CD4-positive, alpha-beta T cell treated with Interleukin-12 subunit alpha and Interleukin-12 subunit beta, for 1 hour (primary cell): ENCODE measurements at regions not wholly inside any gene's neighbourhood (a gene's known extent, or its start where the extent isn't known, plus 50 kb on each side); places are given as distances from the start of the nearest gene placed in this dataset.

ENCODE experiments used
- DNase-seq: peaks from one replicate; pipeline ENCODE4 v3.0.0-alpha.2; 2020

GRCh38 chr2:18123211-18123570, 244.7 kb downstream of the KCNS3 start:
- no peak for DNase-seq

- DNase-seq: no peak
These were observed 244.2 kb downstream of the KCNS3 start for GRCh38 chr2:18122544-18123210.

- no peak for DNase-seq
These were observed 241.4 kb downstream of the KCNS3 start for GRCh38 chr2:18119883-18120282.

- DNase-seq: no peak
These were observed 240.2 kb downstream of the KCNS3 start for GRCh38 chr2:18118703-18119102.

- no peak for DNase-seq
These were observed 239.1 kb downstream of the KCNS3 start for GRCh38 chr2:18117592-18117991.

- no peak for DNase-seq
These were observed 231.8 kb downstream of the KCNS3 start for GRCh38 chr2:18110222-18110621.

- no peak for DNase-seq
These were observed 228.4 kb downstream of the KCNS3 start for GRCh38 chr2:18106841-18107240.

- DNase-seq: no peak
These were observed 227.5 kb downstream of the KCNS3 start for GRCh38 chr2:18105929-18106328.

GRCh38 chr2:18104595-18105224, 226.2 kb downstream of the KCNS3 start:
- DNase-seq: no peak

GRCh38 chr2:18096836-18097405, 218.5 kb downstream of the KCNS3 start:
- DNase-seq: no peak

- DNase-seq: no peak
These were observed 215.8 kb downstream of the KCNS3 start for GRCh38 chr2:18094277-18094676.

GRCh38 chr2:18093196-18093595, 214.7 kb downstream of the KCNS3 start:
- DNase-seq: no peak

- DNase-seq: no peak
These were observed 214.3 kb downstream of the KCNS3 start for GRCh38 chr2:18092760-18093159.

GRCh38 chr2:18085593-18085992, 207.1 kb downstream of the KCNS3 start:
- no peak for DNase-seq

GRCh38 chr2:18084376-18084775, 205.9 kb downstream of the KCNS3 start:
- no peak for DNase-seq

GRCh38 chr2:18083806-18084205, 205.3 kb downstream of the KCNS3 start:
- DNase-seq: no peak

GRCh38 chr2:18078216-18078615, 199.7 kb downstream of the KCNS3 start:
- no peak for DNase-seq

- no peak for DNase-seq
These were observed 199.2 kb downstream of the KCNS3 start for GRCh38 chr2:18077704-18078103.

- DNase-seq: no peak
These were observed 198.8 kb downstream of the KCNS3 start for GRCh38 chr2:18077231-18077630.

GRCh38 chr2:18074476-18074875, 196.0 kb downstream of the KCNS3 start:
- DNase-seq: no peak

GRCh38 chr2:18073601-18074000, 195.1 kb downstream of the KCNS3 start:
- DNase-seq: no peak

GRCh38 chr2:18067588-18068384, 189.3 kb downstream of the KCNS3 start:
- DNase-seq: no peak

GRCh38 chr2:18066894-18067293, 188.4 kb downstream of the KCNS3 start:
- DNase-seq: no peak

GRCh38 chr2:18066066-18066465, 187.6 kb downstream of the KCNS3 start:
- DNase-seq: no peak
